Stimulated activated effector memory CD8-positive, alpha-beta T cell treated with anti-CD3 and anti-CD28 coated beads, Interleukin-12 subunit alpha, Interleukin-12 subunit beta, amount 100 ng/mL, for 72 hours (primary cell): ENCODE measurements at regions not wholly inside any gene's neighbourhood (a gene's known extent, or its start where the extent isn't known, plus 50 kb on each side); places are given as distances from the start of the nearest gene placed in this dataset.
"Not testable (repeated sequence)": the region's sequence is repeated elsewhere in the genome, so short reads cannot be mapped to it uniquely, and the experiment has no call there.

Experiments used
- ATAC-seq: fragments of 150-1000 bp; cut with Tn5 transposase; 2 replicates; pipeline ENCODE4 v1.10.0; 2021
- DNase-seq, 2 donors: peaks; one replicate each; pipeline ENCODE4 v3.0.0; 2021 to 2022; ENCODE audit warnings: low spot score in 2 of 2
- H3K27ac Mint-ChIP-seq: one replicate; pipeline ENCODE4 v1.8.0; 2022; ENCODE audit warnings: mild to moderate bottlenecking, mixed read lengths
- H3K36me3 Mint-ChIP-seq: one replicate; pipeline ENCODE4 v1.8.0; 2022; ENCODE audit warnings: mild to moderate bottlenecking, mixed read lengths
- H3K4me1 Mint-ChIP-seq: one replicate; pipeline ENCODE4 v1.8.0; 2022; ENCODE audit warnings: mixed read lengths
- H3K4me3 Mint-ChIP-seq: one replicate; pipeline ENCODE4 v1.8.0; 2022; ENCODE audit warnings: mild to moderate bottlenecking, mixed read lengths
- H3K9me3 Mint-ChIP-seq: one replicate; pipeline ENCODE4 v1.8.0; 2022; ENCODE audit warnings: mixed read lengths

DNA sequence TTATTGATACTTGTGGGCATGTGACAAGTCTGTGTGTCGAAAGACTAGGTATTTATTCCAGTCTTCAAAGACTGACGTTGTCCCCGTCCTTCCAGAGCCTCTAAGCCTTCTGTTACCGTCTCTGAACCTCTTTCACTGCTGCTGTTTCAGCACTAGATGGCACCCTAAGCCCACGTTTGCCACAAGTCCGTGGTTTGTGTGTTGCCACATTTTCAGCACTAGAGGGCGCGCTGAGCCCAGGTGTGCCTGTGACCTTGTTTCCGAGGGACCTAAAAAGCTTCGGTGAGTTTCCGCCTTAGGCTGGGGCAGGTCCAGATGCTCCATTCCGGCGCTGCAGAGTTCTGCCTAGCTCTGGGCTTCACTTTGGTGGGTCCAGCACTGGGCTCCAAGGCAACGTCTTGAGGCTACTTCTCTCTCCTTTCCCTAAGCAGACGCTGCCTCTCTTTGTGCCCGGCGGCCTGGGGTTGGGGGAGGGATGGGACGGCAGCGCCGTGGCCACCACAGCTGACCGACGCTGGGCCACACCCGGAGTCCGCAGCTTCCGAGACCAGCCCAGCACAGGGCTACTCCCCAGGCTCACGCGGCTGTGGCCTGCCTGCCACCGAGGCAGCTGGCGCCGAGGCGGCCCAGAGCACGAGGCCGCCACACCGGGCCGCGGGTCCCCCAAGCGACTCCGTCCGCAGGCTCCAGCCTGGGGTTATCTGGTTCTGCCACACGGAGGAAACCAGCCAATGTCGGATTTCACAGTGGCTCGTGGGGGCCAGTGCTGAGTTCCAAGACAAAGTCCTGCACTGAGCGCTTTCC lies 520.2 kb downstream of the REEP3 start:
- no peak overlapping the region for H3K27ac Mint-ChIP-seq
- no peaks in the 10 kb centered on the region for H3K36me3 Mint-ChIP-seq
- peaks cover 5% of the 10 kb centered on the region for H3K4me1 Mint-ChIP-seq
- DNase-seq (peak; percentile 70 to 83), ATAC-seq (peak; percentile 86)
- no peaks in the 10 kb centered on the region for H3K9me3 Mint-ChIP-seq
- peak overlapping the region; percentile 46 for H3K4me3 Mint-ChIP-seq

DNA sequence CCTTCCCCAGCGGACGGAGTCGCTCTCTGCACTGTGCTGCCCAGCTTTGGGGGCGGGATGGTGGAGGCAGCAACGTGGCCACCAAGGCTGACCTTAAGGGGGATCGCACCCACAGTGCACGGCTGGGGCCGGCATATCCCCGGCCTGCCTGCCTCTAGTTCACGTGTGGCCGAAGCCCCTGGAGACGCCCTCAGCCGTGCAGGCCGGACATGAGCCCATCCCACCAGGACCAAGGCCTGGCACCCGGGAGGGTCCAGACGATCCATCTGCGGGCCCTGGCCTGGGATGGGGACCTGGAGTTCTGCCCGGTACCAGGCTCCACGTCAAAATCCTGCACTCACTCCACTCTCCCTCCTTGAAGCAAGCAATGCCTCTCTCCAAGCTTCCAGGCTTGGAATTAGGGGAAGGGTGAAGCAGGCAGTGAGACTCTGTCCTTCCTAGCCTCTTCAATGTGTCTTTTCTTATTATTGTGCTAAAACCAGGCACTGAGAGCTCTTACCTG lies 520.8 kb downstream of the REEP3 start:
- Mint-ChIP-seq H3K4me1 (peaks cover 5% of the 10 kb centered on the region), H3K4me3 (peak overlapping the region; percentile 46), H3K27ac (no peak overlapping the region), H3K36me3 (no peaks in the 10 kb centered on the region), H3K9me3 (no peaks in the 10 kb centered on the region)
- ATAC-seq (peak; percentile 5), DNase-seq (no peak)

DNA sequence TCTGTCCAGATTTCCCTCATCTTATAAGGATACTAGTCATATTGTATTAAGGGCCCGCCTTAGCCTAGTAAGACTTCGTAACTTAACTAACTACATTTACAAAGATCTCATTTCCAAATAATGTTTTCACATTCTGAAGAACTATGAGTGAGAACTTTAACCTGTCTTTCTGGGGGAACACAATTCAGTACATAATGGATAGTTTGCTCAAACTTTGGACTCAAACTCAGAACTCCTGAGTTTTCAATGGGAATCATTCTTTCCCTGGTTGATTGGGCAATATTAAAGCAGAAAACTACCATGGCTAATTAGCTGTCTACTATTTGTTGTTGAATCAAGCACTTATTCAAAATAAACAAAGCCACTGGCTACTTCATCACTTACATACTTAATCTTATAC lies 522.9 kb downstream of the REEP3 start:
- ATAC-seq (no peak), DNase-seq (no peak)
- Mint-ChIP-seq H3K36me3 (no peaks in the 10 kb centered on the region), H3K4me3 (no peak overlapping the region), H3K9me3 (no peaks in the 10 kb centered on the region), H3K4me1 (peaks cover 5% of the 10 kb centered on the region), H3K27ac (no peak overlapping the region)

DNA sequence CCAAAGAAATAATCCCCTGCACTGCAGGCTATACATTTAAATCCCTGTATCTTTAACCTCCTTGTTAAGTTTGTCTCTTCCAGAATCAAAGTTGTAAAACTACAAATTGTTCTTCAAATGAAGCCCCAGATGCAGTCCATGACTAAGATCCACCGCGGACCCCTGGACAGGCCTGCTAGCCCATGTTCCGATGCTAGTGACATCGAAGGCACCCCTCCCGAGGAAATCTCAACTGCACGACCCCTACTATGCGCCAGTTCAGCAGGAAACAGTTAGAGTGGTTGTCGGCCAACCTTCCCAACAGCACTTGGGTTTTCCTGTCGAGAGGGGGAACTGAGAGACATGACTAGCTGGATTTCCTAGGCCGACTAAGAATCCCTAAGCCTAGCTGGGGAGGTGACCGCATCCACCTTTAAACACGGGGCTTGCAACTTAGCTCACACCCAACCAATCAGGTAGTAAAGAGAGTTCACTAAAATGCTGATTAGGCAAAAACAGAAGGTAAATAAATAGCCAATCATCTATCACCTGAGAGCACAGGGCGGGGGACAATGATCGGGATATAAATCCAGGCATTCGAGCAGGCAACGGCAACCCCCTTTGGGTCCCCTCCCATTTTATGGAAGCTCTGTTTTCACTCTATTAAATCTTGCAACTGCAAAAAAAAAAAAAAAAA lies 523.9 kb downstream of the REEP3 start:
- ATAC-seq, H3K27ac Mint-ChIP-seq, DNase-seq, H3K36me3 Mint-ChIP-seq, H3K9me3 Mint-ChIP-seq, H3K4me1 Mint-ChIP-seq, H3K4me3 Mint-ChIP-seq: not testable (repeated sequence)

DNA sequence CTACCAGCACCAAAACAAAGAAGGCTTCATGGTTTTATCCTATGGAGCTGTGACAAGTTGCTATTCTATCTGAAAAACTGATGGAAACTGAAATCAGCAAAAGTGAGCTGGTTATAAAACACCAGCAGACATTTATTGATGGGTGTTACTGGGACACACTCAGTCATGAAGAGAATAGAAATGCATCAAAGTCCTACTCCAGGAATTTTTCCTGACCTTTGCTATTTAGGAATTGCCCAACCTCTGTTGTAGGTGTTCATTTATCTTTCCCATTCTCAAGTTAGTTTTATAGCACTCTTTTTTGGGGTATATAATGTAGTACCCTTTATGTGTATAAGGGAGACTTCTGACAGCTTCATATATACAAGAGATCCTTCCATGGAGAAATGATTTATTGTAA lies 533.2 kb downstream of the REEP3 start:
- no peak overlapping the region for H3K27ac Mint-ChIP-seq
- no peak overlapping the region for H3K4me3 Mint-ChIP-seq
- H3K36me3 Mint-ChIP-seq, result no peaks in the 10 kb centered on the region
- no peaks in the 10 kb centered on the region for H3K9me3 Mint-ChIP-seq
- H3K4me1 Mint-ChIP-seq, result no peaks in the 10 kb centered on the region
- no peak for ATAC-seq
- no peak for DNase-seq

DNA sequence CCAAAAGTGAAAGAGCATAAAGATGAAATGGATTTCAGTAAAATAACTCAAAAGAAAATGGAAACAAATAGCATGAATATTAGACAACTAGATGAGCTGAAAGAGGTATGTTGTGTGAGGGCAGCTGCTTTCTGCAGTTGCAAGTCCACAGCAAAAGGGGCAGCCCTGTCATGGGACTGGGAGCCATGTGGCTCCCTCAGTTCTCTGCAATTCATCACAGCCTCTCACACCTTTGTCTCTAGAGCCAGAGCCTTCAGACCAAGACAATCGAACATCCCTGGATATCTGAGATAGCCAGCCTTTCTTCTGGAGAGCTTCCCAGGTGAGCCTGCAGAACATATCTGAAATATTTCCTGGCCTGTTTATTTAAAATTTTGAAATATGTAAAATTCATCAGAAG lies 538.7 kb downstream of the REEP3 start:
- H3K4me1 Mint-ChIP-seq, result no peaks in the 10 kb centered on the region
- H3K4me3 Mint-ChIP-seq, result no peak overlapping the region
- no peak overlapping the region for H3K27ac Mint-ChIP-seq
- no peaks in the 10 kb centered on the region for H3K36me3 Mint-ChIP-seq
- no peak for DNase-seq
- no peaks in the 10 kb centered on the region for H3K9me3 Mint-ChIP-seq
- no peak for ATAC-seq

DNA sequence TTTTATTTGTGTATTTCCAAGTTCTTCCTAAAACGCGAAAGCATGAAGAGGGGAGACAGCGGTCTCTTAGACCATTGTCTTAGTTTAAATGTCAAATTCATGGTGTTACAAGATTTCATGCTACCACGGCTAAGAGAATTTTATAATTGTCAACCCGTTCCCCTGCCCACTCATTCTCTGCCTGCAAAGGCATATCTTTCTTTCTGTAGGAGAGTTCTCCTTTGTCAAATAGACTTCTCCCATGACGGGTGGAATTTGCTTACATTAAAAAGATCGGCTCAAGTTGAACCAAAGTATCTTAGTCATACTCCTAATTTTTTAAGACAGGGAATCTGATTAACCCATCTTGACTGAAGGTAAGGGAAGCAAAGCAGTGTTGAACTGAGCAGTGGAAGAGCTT lies 539.2 kb downstream of the REEP3 start:
- H3K9me3 Mint-ChIP-seq, result no peaks in the 10 kb centered on the region
- no peaks in the 10 kb centered on the region for H3K36me3 Mint-ChIP-seq
- no peaks in the 10 kb centered on the region for H3K4me1 Mint-ChIP-seq
- DNase-seq, result no peak
- H3K27ac Mint-ChIP-seq, result no peak overlapping the region
- no peak for ATAC-seq
- no peak overlapping the region for H3K4me3 Mint-ChIP-seq

DNA sequence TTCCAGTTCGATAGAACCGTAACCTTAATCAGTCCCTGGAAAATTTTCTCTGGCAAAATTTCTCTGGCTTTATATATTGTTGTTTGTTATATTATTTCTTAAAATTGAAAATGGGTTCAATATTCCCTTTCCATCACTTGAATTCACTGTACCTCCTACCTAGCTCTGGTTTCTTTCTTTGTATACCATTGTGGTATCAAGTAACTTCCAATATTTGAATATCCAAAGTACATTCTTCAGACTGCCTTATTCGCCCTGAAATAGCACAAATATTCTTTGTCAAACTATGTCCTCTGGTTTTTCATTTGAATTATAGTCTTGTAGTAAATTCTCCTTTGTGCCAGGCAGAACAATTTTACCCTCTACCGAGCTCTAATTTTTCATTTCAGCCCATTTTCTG lies 541.6 kb downstream of the REEP3 start:
- H3K4me1 Mint-ChIP-seq, result no peaks in the 10 kb centered on the region

DNA sequence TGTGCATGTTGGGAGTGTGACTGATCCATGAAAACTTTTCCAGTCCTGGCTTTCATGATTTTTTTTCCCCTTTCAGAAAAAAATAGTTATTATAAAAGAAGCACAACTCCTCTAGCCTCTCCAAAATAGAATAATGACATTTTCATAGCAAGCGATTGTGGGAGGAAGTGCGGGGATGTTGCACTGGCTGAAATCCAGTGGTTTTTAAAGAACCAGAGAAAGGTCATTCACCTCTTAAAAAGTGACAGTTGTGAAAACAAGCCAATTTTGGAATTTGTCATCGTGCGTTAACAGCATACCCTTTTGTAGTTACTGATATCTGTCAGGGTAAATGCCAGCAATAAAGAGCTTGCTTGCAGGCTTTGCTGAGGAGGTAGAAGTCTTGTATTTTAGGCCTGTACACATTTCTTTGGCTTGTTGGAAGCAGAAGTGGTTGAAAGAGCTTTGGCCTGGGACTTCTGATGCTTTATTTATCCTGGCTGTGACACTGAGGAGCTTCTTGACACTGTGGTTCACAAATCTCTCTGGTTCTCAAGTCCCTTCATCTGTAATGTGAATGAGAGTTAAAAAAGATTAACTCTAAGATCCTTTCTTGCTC lies 545.9 kb downstream of the REEP3 start:
- H3K36me3 Mint-ChIP-seq, result no peaks in the 10 kb centered on the region
- no peaks in the 10 kb centered on the region for H3K9me3 Mint-ChIP-seq
- no peak overlapping the region for H3K27ac Mint-ChIP-seq
- ATAC-seq (no peak), DNase-seq (no peak)
- H3K4me1 Mint-ChIP-seq, result no peaks in the 10 kb centered on the region
- H3K4me3 Mint-ChIP-seq, result no peak overlapping the region

More for the DNA sequence above, 541.6 kb downstream of the REEP3 start:
- no peak overlapping the region for H3K27ac Mint-ChIP-seq
- no peaks in the 10 kb centered on the region for H3K36me3 Mint-ChIP-seq
- DNase-seq (no peak), ATAC-seq (no peak)
- no peak overlapping the region for H3K4me3 Mint-ChIP-seq
- no peaks in the 10 kb centered on the region for H3K9me3 Mint-ChIP-seq

DNA sequence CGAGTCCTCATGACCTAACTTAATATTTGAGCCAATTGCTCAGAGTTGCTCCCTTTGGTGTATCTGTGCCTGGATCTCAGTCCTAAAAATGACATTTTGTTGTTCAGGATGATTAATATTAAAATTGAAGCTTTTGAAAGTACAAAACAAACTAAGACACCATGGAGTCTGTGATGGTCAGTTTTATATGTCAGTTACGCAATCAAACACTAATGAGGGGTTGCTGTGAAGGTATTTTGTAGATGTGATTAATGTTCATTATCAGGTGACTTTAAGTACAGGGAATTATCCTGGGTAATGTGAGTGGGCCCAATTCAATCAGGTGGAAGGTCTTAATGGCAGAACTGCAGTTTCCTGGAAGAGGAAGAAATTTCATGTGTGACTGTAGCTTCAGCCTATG lies 546.7 kb downstream of the REEP3 start:
- H3K9me3 Mint-ChIP-seq, result no peaks in the 10 kb centered on the region
- no peak overlapping the region for H3K27ac Mint-ChIP-seq
- DNase-seq (no peak), ATAC-seq (no peak)
- H3K36me3 Mint-ChIP-seq, result no peaks in the 10 kb centered on the region
- no peak overlapping the region for H3K4me3 Mint-ChIP-seq
- no peaks in the 10 kb centered on the region for H3K4me1 Mint-ChIP-seq

DNA sequence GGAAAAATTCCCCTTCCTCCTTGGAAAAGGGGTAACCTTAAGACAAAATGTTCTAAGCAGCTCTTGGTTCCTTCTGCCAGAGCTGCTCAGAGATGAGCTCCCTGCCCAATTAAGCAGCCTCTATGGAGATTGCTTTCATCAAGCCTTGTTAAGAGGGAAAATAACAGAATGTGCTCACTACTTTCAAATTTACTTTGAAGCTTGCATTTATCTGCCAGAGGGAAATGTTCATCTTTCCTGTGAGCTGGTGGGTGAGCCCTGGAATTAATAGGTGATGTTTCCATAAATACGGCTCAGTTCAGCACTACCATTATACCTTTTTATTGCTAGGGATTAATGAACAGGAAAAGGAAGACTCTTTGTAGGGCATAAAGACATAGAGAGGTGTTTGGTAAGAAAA lies 549.0 kb downstream of the REEP3 start:
- H3K9me3 Mint-ChIP-seq, result no peaks in the 10 kb centered on the region
- H3K36me3 Mint-ChIP-seq, result no peaks in the 10 kb centered on the region
- H3K4me3 Mint-ChIP-seq, result no peak overlapping the region
- ATAC-seq, result no peak
- H3K27ac Mint-ChIP-seq, result no peak overlapping the region
- DNase-seq, result no peak
- H3K4me1 Mint-ChIP-seq, result no peaks in the 10 kb centered on the region

DNA sequence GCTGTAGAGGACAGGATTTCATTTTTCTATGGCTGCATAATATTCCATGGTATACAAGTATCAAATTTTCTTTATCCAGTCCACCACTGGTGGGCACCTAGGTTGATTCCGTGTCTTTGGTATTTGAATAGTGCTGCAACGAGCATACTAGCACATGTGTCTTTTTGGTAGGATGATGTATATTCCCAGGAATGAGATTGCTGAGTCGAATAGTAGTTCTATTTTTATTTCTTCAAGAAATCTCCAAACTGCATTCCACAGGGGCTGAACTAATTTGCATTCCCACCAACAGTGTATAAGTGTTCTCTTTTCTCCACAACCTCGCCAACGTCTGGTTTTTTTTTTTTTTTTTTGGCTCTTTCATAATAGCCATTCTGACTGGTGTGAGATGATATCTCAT lies 550.0 kb downstream of the REEP3 start:
- ATAC-seq, result no peak

DNA sequence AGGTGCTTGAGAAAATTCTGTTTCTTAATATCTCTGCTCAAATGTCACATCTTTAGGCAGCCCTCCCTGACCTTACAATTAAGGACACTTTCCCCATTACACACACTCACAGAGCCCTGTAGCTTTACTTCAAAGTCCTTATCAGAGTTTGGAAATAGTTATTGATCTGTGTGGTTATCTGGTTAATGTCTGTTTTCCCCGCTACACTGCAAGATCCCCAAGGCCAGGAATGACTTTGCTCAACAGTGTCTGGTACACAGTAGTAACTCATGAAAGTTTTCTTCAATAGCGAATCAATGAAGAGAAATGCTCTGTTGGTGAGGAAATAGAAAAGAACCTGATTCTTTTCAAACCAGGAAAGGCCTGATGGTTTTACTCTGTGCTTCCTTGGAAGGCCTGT lies 554.4 kb downstream of the REEP3 start:
- no peak for ATAC-seq
- no peaks in the 10 kb centered on the region for H3K9me3 Mint-ChIP-seq
- H3K4me3 Mint-ChIP-seq, result no peak overlapping the region
- no peak overlapping the region for H3K27ac Mint-ChIP-seq
- H3K36me3 Mint-ChIP-seq, result no peaks in the 10 kb centered on the region
- H3K4me1 Mint-ChIP-seq, result no peaks in the 10 kb centered on the region
- no peak for DNase-seq

More for the DNA sequence above, 550.0 kb downstream of the REEP3 start:
- H3K27ac Mint-ChIP-seq, result no peak overlapping the region
- DNase-seq, result no peak
- no peak overlapping the region for H3K4me3 Mint-ChIP-seq
- no peaks in the 10 kb centered on the region for H3K36me3 Mint-ChIP-seq
- no peaks in the 10 kb centered on the region for H3K4me1 Mint-ChIP-seq
- H3K9me3 Mint-ChIP-seq, result no peaks in the 10 kb centered on the region

DNA sequence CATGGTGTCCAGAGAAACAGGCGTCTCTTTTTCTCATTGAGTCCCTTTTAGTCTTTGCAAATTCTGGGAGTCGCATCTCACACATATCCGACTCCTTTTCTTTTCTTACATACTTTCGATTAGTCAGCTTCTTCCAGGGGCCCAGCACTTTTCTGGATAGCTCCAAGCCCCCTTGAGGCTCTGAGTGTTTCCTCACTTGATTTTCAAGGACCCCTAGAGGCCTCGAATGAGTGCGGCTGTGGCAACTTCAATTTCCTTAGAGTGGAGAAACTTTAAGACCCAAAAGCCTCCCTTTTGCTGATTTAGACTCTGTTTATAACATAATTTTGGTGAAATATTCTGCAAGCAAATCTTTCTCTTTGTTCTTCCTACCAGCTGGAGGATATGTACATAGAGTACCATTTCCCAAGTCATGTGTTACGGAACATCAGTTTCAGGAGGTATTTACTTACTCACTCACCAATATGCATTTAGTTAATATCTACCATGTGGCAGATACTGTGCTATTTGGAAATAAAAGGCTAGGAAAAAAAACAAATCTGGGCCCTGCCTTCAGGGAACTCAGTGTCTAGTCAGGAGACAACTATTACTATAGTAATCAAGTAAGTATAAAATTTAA lies 555.2 kb downstream of the REEP3 start:
- no peak for DNase-seq
- Mint-ChIP-seq H3K36me3 (no peaks in the 10 kb centered on the region), H3K4me3 (no peak overlapping the region), H3K27ac (no peak overlapping the region), H3K9me3 (no peaks in the 10 kb centered on the region), H3K4me1 (no peaks in the 10 kb centered on the region)
- no peak for ATAC-seq

DNA sequence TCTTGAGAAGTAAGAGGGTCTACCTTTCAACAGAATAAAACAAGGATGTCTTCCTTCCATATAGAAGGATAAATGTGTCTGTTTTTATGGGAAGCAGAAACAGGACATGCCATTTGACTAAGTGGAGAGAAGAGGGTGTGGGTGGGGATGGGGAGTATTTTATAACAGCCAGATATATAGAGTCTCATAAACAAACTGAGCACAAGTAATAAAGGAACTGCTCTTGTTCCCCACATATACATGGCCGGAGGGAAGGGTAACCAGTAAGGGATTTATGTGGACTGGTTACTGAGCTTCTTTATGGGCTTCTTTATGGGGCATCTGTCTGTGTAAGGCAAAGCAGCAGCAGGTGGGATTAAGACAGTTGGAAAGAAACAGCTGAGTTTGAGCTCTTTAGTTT lies 558.1 kb downstream of the REEP3 start:
- H3K27ac Mint-ChIP-seq, result no peak overlapping the region
- H3K9me3 Mint-ChIP-seq, result no peaks in the 10 kb centered on the region
- no peak overlapping the region for H3K4me3 Mint-ChIP-seq
- H3K36me3 Mint-ChIP-seq, result no peaks in the 10 kb centered on the region
- no peaks in the 10 kb centered on the region for H3K4me1 Mint-ChIP-seq
- no peak for ATAC-seq
- no peak for DNase-seq
